ENCODE measurements at regions not wholly inside any gene's neighbourhood (a gene's known extent, or its start where the extent isn't known, plus 50 kb on each side); places are given as distances from the start of the nearest gene placed in this dataset.

GRCh38 chr5:155239803-155240202, 226.2 kb downstream of the KIF4B start:
- dilution Hi-C loops (cut with MboI; ENCODE audit: extremely low pct_ligation_motif_present, low sequenced_read_pairs) = no loop called here
- no peaks in the 10 kb centered on the region for H4K20me1 ChIP-seq (replicated peaks; ENCODE audit: control insufficient read depth, extremely low read depth, insufficient read depth, low read length)
- H3K36me3 ChIP-seq (ENCODE audit: control insufficient read depth in 2 of 2, extremely low read depth in 1 of 2, insufficient read depth in 2 of 2, low read length in 2 of 2) = no peaks in the 10 kb centered on the region
- TF ChIP-seq FOS (IDR thresholded peaks at IDR 0.05; ENCODE audit: borderline replicate concordance, insufficient read depth, low read length) = no peak
- TF ChIP-seq POLR2A (IDR thresholded peaks at IDR 0.05; ENCODE audit: low read depth, low read length) = no peak
- TF ChIP-seq MYC (IDR thresholded peaks at IDR 0.05; ENCODE audit: low read depth, low read length) = no peak
- no peak for TF ChIP-seq MAX (IDR thresholded peaks at IDR 0.05; ENCODE audit: insufficient read depth, insufficient read length)
- TF ChIP-seq GATA2 (IDR thresholded peaks at IDR 0.05; ENCODE audit: insufficient read depth, insufficient read length, low read depth, low read length) = no peak
- TF ChIP-seq EZH2 (IDR thresholded peaks at IDR 0.05; ENCODE audit: borderline replicate concordance, low read depth, low read length, severe bottlenecking) = no peak
- TF ChIP-seq POLR2AphosphoS5 (IDR thresholded peaks at IDR 0.05; ENCODE audit: insufficient read depth, low read depth, low read length) = no peak
- TF ChIP-seq CTCF (IDR thresholded peaks at IDR 0.05; ENCODE audit: extremely low read depth in 1 of 2, insufficient read depth in 1 of 2, low read depth in 1 of 2, low read length in 2 of 2) = no peak
- TF ChIP-seq JUN (IDR thresholded peaks at IDR 0.05; ENCODE audit: borderline replicate concordance, insufficient read depth, insufficient read length, low read depth) = no peak
- no peak overlapping the region for H3K27ac ChIP-seq (ENCODE audit: insufficient read depth, low read depth, low read length)
- ChIA-PET POLR2A (no interaction called here), CTCF (no interaction called here)
- no peaks in the 10 kb centered on the region for H3K9me1 ChIP-seq (replicated peaks; ENCODE audit: control insufficient read depth, extremely low read depth, insufficient read depth, low read length)
- FAIRE-seq (no peak), DNase-seq (ENCODE audit: low read depth, low spot score) (no peak)
- intact Hi-C loops (cut with micrococcal nuclease) = no loop called here
- H3K4me3 ChIP-seq (replicated peaks in 1 of 3; ENCODE audit: insufficient read depth in 1 of 3, low read depth in 1 of 3, low read length in 3 of 3) = no peak overlapping the region
- no TSS peak for BruUV-seq (replicated peaks)
- no peak overlapping the region for H3K4me2 ChIP-seq (ENCODE audit: insufficient read depth, low read length)
- H3K79me2 ChIP-seq (ENCODE audit: control insufficient read depth, insufficient read depth, low read length) = no peaks in the 10 kb centered on the region
- no peak overlapping the region for H2AFZ ChIP-seq (ENCODE audit: low read depth, low read length)
- H3K4me1 ChIP-seq (ENCODE audit: control insufficient read depth, extremely low read depth, insufficient read depth, low read length) = no peaks in the 10 kb centered on the region
- H3K9ac ChIP-seq (replicated peaks; ENCODE audit: extremely low read depth, insufficient read depth, low read length) = no peak overlapping the region
- H3K9me3 ChIP-seq (replicated peaks; ENCODE audit: control insufficient read depth, insufficient read depth, low read length) = peaks cover 2% of the 10 kb centered on the region
- no peaks in the 10 kb centered on the region for H3K27me3 ChIP-seq (ENCODE audit: control insufficient read depth in 2 of 2, insufficient read depth in 2 of 2, low read length in 2 of 2)

Measured in endothelial cell of umbilical vein (primary cell).